GM12878 (cell line): ENCODE measurements at regions not wholly inside any gene's neighbourhood (a gene's known extent, or its start where the extent isn't known, plus 50 kb on each side); places are given as distances from the start of the nearest gene placed in this dataset.

ENCODE experiments used
- BHLHE40 ChIP-seq, 2 experiments: fragments of 450-650 bp in 1 of 2; IDR thresholded peaks; 2 replicates each; pipeline ENCODE4 v1.6.1; 2011 to 2017; ENCODE audit warnings: low read depth in 2 of 2, borderline replicate concordance in 1 of 2, improper control_type of control experiment in 1 of 2, low read length in 1 of 2, mild to moderate bottlenecking in 1 of 2
- CHD4 ChIP-seq: fragments of 200-600 bp; sonication (generic); IDR thresholded peaks from 2 replicates; pipeline ENCODE4 v1.6.1; 2016; ENCODE audit warnings: mild to moderate bottlenecking
- EGR1 ChIP-seq, 2 experiments: IDR thresholded peaks; 1 replicate in 1 of 2; 2 replicates in 1 of 2; pipeline ENCODE4 v1.6.1; 2011 to 2012; ENCODE audit warnings: low read depth in 2 of 2, low read length in 2 of 2, borderline replicate concordance in 1 of 2, mild to moderate bottlenecking in 1 of 2, moderate library complexity in 1 of 2
- EP300 ChIP-seq, 2 experiments: fragments of 150-350 bp in 1 of 2; IDR thresholded peaks; 2 replicates each; pipeline ENCODE4 v1.6.1; 2011 to 2012; ENCODE audit warnings: low read depth in 2 of 2, low read length in 2 of 2, borderline replicate concordance in 1 of 2, improper control_type of control experiment in 1 of 2, inconsistent platforms in 1 of 2; ENCODE audit not compliant: control insufficient read depth in 1 of 2
- IKZF1 ChIP-seq: fragments of 450-650 bp; conservative IDR thresholded peaks from 2 replicates; pipeline ENCODE4 v1.6.1; 2017; ENCODE audit warnings: antibody characterized with exemption, mild to moderate bottlenecking
- NFIC ChIP-seq: IDR thresholded peaks from 2 replicates; pipeline ENCODE4 v1.6.1; 2012; ENCODE audit warnings: low read depth, mild to moderate bottlenecking, inconsistent platforms, low read length, moderate library complexity
- PML ChIP-seq: IDR thresholded peaks from 2 replicates; pipeline ENCODE4 v1.6.1; 2012; ENCODE audit warnings: low read length, inconsistent platforms
- POLR2A ChIP-seq: IDR thresholded peaks from 2 replicates; pipeline ENCODE4 v1.6.1; 2011; ENCODE audit warnings: low read depth, mild to moderate bottlenecking, low read length
- RAD21 ChIP-seq: IDR thresholded peaks from 2 replicates; pipeline ENCODE4 v1.6.1; 2011; ENCODE audit warnings: mild to moderate bottlenecking, low read depth, low read length, moderate library complexity; ENCODE audit not compliant: insufficient read depth
- TAF1 ChIP-seq: IDR thresholded peaks from 2 replicates; pipeline ENCODE4 v1.6.1; 2011; ENCODE audit warnings: mild to moderate bottlenecking, low read depth, low read length, borderline replicate concordance
- TF ChIP-seq, protein P1 (sequence below): fragments of 450-650 bp; IDR thresholded peaks from 2 replicates; pipeline ENCODE4 v1.6.1; 2016; ENCODE audit warnings: mild to moderate bottlenecking, moderate library complexity, borderline replicate concordance
- TF ChIP-seq, protein P2 (sequence below), 3 experiments: IDR thresholded peaks in 2 of 3; conservative IDR thresholded peaks in 1 of 3; 2 replicates each; pipeline ENCODE4 v1.5.1; 2011; ENCODE audit warnings: low read depth in 3 of 3, low read length in 3 of 3, mild to moderate bottlenecking in 3 of 3, control low read depth in 2 of 3, moderate library complexity in 2 of 3, inconsistent platforms in 1 of 3, mixed read lengths in 1 of 3; ENCODE audit not compliant: control insufficient read depth in 2 of 3, insufficient read depth in 1 of 3; ENCODE audit errors: extremely low read depth in 1 of 3
- TF ChIP-seq, protein P3 (sequence below): fragments of 450-650 bp; formaldehyde crosslinking; IDR thresholded peaks from 2 replicates; pipeline ENCODE4 v1.4.0; 2020; ENCODE audit warnings: mild to moderate bottlenecking, moderate library complexity
- TF ChIP-seq, protein P4 (sequence below): IDR thresholded peaks from 2 replicates; pipeline ENCODE4 v1.6.1; 2012; ENCODE audit warnings: low read depth, low read length, improper control_type of control experiment

DNA sequence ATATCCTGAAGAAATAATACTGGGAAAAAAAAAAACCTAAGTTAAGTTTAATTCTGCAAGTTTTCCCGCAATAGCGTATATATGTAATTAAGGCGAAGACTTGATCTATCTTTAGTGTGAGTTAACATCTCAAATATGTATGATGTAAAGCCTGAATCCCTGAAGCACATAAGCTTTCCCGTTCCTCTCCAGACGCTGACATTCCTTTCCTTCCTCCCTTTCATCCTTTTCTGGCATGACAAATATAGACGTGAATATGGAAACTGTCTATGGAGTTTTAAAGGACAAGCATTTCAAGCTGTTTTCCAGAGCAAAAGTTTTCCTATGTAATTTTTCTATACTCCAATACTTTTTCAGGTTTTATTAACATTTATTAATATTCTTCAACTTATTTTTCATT lies 637.0 kb downstream of the COL12A1 start:
- no peak for TF ChIP-seq IKZF1
- TF ChIP-seq, protein P1, sequence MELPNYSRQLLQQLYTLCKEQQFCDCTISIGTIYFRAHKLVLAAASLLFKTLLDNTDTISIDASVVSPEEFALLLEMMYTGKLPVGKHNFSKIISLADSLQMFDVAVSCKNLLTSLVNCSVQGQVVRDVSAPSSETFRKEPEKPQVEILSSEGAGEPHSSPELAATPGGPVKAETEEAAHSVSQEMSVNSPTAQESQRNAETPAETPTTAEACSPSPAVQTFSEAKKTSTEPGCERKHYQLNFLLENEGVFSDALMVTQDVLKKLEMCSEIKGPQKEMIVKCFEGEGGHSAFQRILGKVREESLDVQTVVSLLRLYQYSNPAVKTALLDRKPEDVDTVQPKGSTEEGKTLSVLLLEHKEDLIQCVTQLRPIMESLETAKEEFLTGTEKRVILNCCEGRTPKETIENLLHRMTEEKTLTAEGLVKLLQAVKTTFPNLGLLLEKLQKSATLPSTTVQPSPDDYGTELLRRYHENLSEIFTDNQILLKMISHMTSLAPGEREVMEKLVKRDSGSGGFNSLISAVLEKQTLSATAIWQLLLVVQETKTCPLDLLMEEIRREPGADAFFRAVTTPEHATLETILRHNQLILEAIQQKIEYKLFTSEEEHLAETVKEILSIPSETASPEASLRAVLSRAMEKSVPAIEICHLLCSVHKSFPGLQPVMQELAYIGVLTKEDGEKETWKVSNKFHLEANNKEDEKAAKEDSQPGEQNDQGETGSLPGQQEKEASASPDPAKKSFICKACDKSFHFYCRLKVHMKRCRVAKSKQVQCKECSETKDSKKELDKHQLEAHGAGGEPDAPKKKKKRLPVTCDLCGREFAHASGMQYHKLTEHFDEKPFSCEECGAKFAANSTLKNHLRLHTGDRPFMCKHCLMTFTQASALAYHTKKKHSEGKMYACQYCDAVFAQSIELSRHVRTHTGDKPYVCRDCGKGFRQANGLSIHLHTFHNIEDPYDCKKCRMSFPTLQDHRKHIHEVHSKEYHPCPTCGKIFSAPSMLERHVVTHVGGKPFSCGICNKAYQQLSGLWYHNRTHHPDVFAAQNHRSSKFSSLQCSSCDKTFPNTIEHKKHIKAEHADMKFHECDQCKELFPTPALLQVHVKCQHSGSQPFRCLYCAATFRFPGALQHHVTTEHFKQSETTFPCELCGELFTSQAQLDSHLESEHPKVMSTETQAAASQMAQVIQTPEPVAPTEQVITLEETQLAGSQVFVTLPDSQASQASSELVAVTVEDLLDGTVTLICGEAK: no peak
- TF ChIP-seq, protein P2, sequence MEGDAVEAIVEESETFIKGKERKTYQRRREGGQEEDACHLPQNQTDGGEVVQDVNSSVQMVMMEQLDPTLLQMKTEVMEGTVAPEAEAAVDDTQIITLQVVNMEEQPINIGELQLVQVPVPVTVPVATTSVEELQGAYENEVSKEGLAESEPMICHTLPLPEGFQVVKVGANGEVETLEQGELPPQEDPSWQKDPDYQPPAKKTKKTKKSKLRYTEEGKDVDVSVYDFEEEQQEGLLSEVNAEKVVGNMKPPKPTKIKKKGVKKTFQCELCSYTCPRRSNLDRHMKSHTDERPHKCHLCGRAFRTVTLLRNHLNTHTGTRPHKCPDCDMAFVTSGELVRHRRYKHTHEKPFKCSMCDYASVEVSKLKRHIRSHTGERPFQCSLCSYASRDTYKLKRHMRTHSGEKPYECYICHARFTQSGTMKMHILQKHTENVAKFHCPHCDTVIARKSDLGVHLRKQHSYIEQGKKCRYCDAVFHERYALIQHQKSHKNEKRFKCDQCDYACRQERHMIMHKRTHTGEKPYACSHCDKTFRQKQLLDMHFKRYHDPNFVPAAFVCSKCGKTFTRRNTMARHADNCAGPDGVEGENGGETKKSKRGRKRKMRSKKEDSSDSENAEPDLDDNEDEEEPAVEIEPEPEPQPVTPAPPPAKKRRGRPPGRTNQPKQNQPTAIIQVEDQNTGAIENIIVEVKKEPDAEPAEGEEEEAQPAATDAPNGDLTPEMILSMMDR (IDR thresholded peaks at IDR 0.05 in 2 of 3, conservative IDR thresholded peaks at IDR 0.05 in 1 of 3; ENCODE audit: control insufficient read depth in 2 of 3, extremely low read depth in 1 of 3, insufficient read depth in 1 of 3, low read depth in 3 of 3, low read length in 3 of 3): no peak
- TF ChIP-seq POLR2A: no peak
- TF ChIP-seq TAF1: no peak
- TF ChIP-seq, protein P3, sequence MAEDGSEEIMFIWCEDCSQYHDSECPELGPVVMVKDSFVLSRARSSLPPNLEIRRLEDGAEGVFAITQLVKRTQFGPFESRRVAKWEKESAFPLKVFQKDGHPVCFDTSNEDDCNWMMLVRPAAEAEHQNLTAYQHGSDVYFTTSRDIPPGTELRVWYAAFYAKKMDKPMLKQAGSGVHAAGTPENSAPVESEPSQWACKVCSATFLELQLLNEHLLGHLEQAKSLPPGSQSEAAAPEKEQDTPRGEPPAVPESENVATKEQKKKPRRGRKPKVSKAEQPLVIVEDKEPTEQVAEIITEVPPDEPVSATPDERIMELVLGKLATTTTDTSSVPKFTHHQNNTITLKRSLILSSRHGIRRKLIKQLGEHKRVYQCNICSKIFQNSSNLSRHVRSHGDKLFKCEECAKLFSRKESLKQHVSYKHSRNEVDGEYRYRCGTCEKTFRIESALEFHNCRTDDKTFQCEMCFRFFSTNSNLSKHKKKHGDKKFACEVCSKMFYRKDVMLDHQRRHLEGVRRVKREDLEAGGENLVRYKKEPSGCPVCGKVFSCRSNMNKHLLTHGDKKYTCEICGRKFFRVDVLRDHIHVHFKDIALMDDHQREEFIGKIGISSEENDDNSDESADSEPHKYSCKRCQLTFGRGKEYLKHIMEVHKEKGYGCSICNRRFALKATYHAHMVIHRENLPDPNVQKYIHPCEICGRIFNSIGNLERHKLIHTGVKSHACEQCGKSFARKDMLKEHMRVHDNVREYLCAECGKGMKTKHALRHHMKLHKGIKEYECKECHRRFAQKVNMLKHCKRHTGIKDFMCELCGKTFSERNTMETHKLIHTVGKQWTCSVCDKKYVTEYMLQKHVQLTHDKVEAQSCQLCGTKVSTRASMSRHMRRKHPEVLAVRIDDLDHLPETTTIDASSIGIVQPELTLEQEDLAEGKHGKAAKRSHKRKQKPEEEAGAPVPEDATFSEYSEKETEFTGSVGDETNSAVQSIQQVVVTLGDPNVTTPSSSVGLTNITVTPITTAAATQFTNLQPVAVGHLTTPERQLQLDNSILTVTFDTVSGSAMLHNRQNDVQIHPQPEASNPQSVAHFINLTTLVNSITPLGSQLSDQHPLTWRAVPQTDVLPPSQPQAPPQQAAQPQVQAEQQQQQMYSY (CRISPR knock-in tag): no peak
- TF ChIP-seq EGR1 (IDR thresholded peaks at IDR 0.05; ENCODE audit: borderline replicate concordance in 1 of 2, low read depth in 2 of 2, low read length in 2 of 2): no peak
- TF ChIP-seq PML: no peak
- TF ChIP-seq EP300 (IDR thresholded peaks at IDR 0.05; ENCODE audit: borderline replicate concordance in 1 of 2, control insufficient read depth in 1 of 2, low read depth in 2 of 2, low read length in 2 of 2): no peak
- TF ChIP-seq BHLHE40 (IDR thresholded peaks at IDR 0.05; ENCODE audit: borderline replicate concordance in 1 of 2, low read depth in 2 of 2, low read length in 1 of 2): no peak
- TF ChIP-seq, protein P4, sequence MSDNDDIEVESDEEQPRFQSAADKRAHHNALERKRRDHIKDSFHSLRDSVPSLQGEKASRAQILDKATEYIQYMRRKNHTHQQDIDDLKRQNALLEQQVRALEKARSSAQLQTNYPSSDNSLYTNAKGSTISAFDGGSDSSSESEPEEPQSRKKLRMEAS: no peak
- TF ChIP-seq RAD21: no peak
- no peak for TF ChIP-seq NFIC
- TF ChIP-seq CHD4: no peak
